Liver (tissue), 8 donors: ENCODE measurements at regions not wholly inside any gene's neighbourhood (a gene's known extent, or its start where the extent isn't known, plus 50 kb on each side); places are given as distances from the start of the nearest gene placed in this dataset.

Experiments used
- DNase-seq: peaks from one replicate; pipeline ENCODE4 v3.0.0-alpha.2; 2017; ENCODE audit warnings: low spot score
- H3K27ac ChIP-seq, 2 donors: one replicate each; pipeline ENCODE4 v1.7.0; 2013; ENCODE audit warnings: inconsistent platforms in 2 of 2, low read length in 2 of 2, control low read depth in 1 of 2, low read depth in 1 of 2, mild to moderate bottlenecking in 1 of 2
- H3K27me3 ChIP-seq, 4 donors: one replicate each; pipeline versions ENCODE4 v1.6.1 to v1.7.0; 2013; ENCODE audit warnings: low read length in 3 of 4, inconsistent platforms in 1 of 4, mild to moderate bottlenecking in 1 of 4, moderate library complexity in 1 of 4; ENCODE audit not compliant: control insufficient read depth in 4 of 4, insufficient read depth in 4 of 4
- H3K36me3 ChIP-seq, 4 donors: one replicate each; pipeline versions ENCODE4 v1.6.1 to v1.7.0; 2013; ENCODE audit warnings: low read length in 3 of 4, mild to moderate bottlenecking in 3 of 4, low read depth in 1 of 4, moderate library complexity in 1 of 4; ENCODE audit not compliant: control insufficient read depth in 4 of 4, insufficient read depth in 3 of 4
- H3K4me1 ChIP-seq, 4 donors: one replicate each; pipeline versions ENCODE4 v1.6.1 to v1.7.0; 2013; ENCODE audit warnings: low read length in 3 of 4, mild to moderate bottlenecking in 3 of 4, moderate library complexity in 1 of 4; ENCODE audit not compliant: control insufficient read depth in 4 of 4, insufficient read depth in 4 of 4
- H3K4me3 ChIP-seq, 3 donors: one replicate each; pipeline versions ENCODE4 v1.6.1 to v1.7.0; 2013; ENCODE audit warnings: low read length in 3 of 3, control low read depth in 1 of 3, low read depth in 1 of 3, mild to moderate bottlenecking in 1 of 3
- H3K9ac ChIP-seq, 2 donors: one replicate each; pipeline ENCODE4 v1.7.0; 2013; ENCODE audit warnings: low read length in 2 of 2, mild to moderate bottlenecking in 2 of 2, moderate library complexity in 2 of 2, control low read depth in 1 of 2, low read depth in 1 of 2
- H3K9me3 ChIP-seq, 4 donors: one replicate each; pipeline versions ENCODE4 v1.6.1 to v1.7.0; 2013; ENCODE audit warnings: low read length in 3 of 4; ENCODE audit not compliant: control insufficient read depth in 4 of 4
- EGR1 ChIP-seq, 2 donors: IDR thresholded peaks; 2 replicates each; pipeline ENCODE4 v1.6.1; 2016 to 2018; ENCODE audit warnings: antibody characterized with exemption in 2 of 2, low read depth in 2 of 2
- FOXA1 ChIP-seq: IDR thresholded peaks from 2 replicates; pipeline ENCODE4 v1.6.1; 2016; ENCODE audit warnings: antibody characterized with exemption
- FOXA2 ChIP-seq: IDR thresholded peaks from 2 replicates; pipeline ENCODE4 v1.6.1; 2016; ENCODE audit warnings: antibody characterized with exemption
- HNF4A ChIP-seq, 2 donors: conservative IDR thresholded peaks; 2 replicates each; pipeline ENCODE4 v1.6.1; 2016; ENCODE audit warnings: antibody characterized with exemption in 2 of 2, mild to moderate bottlenecking in 2 of 2
- HNF4G ChIP-seq: IDR thresholded peaks from 2 replicates; pipeline ENCODE4 v1.6.1; 2016; ENCODE audit warnings: antibody characterized with exemption
- JUND ChIP-seq, 2 donors: IDR thresholded peaks; 2 replicates each; pipeline ENCODE4 v1.6.1; 2016; ENCODE audit warnings: antibody characterized with exemption in 2 of 2
- NR2F2 ChIP-seq: IDR thresholded peaks from 2 replicates; pipeline ENCODE4 v1.6.1; 2016; ENCODE audit warnings: antibody characterized with exemption
- RAD21 ChIP-seq, 2 donors: IDR thresholded peaks; 2 replicates each; pipeline ENCODE4 v1.6.1; 2016; ENCODE audit warnings: antibody characterized with exemption in 2 of 2, mild to moderate bottlenecking in 2 of 2
- RXRA ChIP-seq, 2 donors: IDR thresholded peaks; 2 replicates each; pipeline ENCODE4 v1.6.1; 2017 to 2018; ENCODE audit warnings: antibody characterized with exemption in 2 of 2, mild to moderate bottlenecking in 1 of 2
- SP1 ChIP-seq: IDR thresholded peaks from 2 replicates; pipeline ENCODE4 v1.6.1; 2018; ENCODE audit warnings: antibody characterized with exemption, mild to moderate bottlenecking
- TAF1 ChIP-seq: conservative IDR thresholded peaks from 2 replicates; pipeline ENCODE4 v1.6.1; 2016; ENCODE audit warnings: antibody characterized with exemption, mild to moderate bottlenecking
- WGBS: extraction: QIAGEN DNeasy Blood & Tissue Kit; methylation state at CpG from one replicate; pipeline ENCODE4 v1.1.7; 2013; 5-methylcytosine and 5-hydroxymethylcytosine counted together
- TF ChIP-seq, protein P1 (sequence below): IDR thresholded peaks from 2 replicates; pipeline ENCODE4 v1.6.1; 2016; ENCODE audit warnings: antibody characterized with exemption
- TF ChIP-seq, protein P2 (sequence below): IDR thresholded peaks from 2 replicates; pipeline ENCODE4 v1.6.1; 2016; ENCODE audit warnings: antibody characterized with exemption
- TF ChIP-seq, protein P3 (sequence below): fragments of 150-350 bp; IDR thresholded peaks from 2 replicates; pipeline ENCODE4 v1.5.1; 2017; ENCODE audit warnings: improper control_type of control experiment, low read depth, low read length; ENCODE audit not compliant: missing input control
- TF ChIP-seq, protein P4 (sequence below): IDR thresholded peaks from 2 replicates; pipeline ENCODE4 v1.6.1; 2016; ENCODE audit warnings: antibody characterized with exemption
- TF ChIP-seq, protein P5 (sequence below): IDR thresholded peaks from 2 replicates; pipeline ENCODE4 v1.6.1; 2016; ENCODE audit warnings: antibody characterized with exemption, mild to moderate bottlenecking
- donor health status: healthy.
- donor health status: healthy.
- donor health status: healthy.
- donor health status: healthy.
- donor health status: healthy.

DNA sequence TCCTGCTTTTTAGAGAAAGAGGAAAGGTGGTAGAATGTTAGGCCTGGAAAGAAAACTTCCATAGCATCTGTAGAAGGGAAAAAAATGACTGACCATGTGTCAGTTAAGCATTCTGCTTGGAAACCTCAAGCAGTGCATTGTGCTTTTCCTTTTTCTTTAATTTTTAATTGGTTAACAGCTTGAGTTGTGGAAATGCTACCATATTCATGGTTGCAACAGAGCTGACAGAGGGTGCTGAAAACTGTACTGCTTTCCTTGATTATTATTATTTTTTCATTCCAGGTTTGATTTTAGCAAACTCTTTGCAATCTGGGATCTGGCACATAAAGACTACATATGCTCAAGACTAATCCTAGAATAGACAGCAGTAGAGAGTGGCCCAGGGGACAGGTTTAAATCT lies 404.5 kb downstream of the EPHA4 start:
- H3K27me3 ChIP-seq: no peaks in the 10 kb centered on the region
- DNase-seq: no peak
- H3K9ac ChIP-seq: no peak overlapping the region
- no peaks in the 10 kb centered on the region for H3K36me3 ChIP-seq
- H3K4me3 ChIP-seq: no peak overlapping the region
- no peak overlapping the region for H3K27ac ChIP-seq
- no peaks in the 10 kb centered on the region for H3K4me1 ChIP-seq
- H3K9me3 ChIP-seq: no peaks in the 10 kb centered on the region
- TF ChIP-seq NR2F2: no peak
- TF ChIP-seq TAF1: no peak

DNA sequence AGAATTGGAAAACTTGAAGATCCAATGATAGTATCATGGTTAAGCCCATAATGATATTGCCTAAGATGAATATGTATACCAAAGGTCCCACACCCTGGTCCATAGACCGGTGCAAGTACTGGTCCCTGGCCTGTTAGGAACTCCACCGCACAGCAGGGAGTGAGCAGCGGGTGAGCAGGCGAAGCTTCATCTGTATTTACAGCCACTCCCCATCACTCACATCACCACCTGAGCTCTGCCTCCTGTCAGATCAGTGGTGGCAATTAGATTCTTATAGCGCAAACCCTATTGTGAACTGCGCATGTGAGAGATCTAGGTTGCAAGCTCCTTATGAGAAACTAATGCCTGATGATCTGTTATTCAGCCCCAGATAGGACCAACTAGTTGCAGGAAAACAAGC lies 402.4 kb downstream of the EPHA4 start:
- WGBS: 96% methylated on average over 6 of the region's 6 CpGs
- H3K27me3 ChIP-seq: no peaks in the 10 kb centered on the region
- DNase-seq: no peak
- no peak for TF ChIP-seq TAF1
- TF ChIP-seq, protein P1, sequence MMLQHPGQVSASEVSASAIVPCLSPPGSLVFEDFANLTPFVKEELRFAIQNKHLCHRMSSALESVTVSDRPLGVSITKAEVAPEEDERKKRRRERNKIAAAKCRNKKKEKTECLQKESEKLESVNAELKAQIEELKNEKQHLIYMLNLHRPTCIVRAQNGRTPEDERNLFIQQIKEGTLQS: no peak
- TF ChIP-seq FOXA1: no peak
- TF ChIP-seq RAD21 (IDR thresholded peaks at IDR 0.05): no peak
- no peak for TF ChIP-seq RXRA (IDR thresholded peaks at IDR 0.05)
- TF ChIP-seq, protein P2, sequence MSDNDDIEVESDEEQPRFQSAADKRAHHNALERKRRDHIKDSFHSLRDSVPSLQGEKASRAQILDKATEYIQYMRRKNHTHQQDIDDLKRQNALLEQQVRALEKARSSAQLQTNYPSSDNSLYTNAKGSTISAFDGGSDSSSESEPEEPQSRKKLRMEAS: no peak
- no peak for TF ChIP-seq EGR1 (IDR thresholded peaks at IDR 0.05; ENCODE audit: low read depth in 2 of 2)
- TF ChIP-seq FOXA2: no peak
- TF ChIP-seq HNF4G: no peak
- TF ChIP-seq, protein P3, sequence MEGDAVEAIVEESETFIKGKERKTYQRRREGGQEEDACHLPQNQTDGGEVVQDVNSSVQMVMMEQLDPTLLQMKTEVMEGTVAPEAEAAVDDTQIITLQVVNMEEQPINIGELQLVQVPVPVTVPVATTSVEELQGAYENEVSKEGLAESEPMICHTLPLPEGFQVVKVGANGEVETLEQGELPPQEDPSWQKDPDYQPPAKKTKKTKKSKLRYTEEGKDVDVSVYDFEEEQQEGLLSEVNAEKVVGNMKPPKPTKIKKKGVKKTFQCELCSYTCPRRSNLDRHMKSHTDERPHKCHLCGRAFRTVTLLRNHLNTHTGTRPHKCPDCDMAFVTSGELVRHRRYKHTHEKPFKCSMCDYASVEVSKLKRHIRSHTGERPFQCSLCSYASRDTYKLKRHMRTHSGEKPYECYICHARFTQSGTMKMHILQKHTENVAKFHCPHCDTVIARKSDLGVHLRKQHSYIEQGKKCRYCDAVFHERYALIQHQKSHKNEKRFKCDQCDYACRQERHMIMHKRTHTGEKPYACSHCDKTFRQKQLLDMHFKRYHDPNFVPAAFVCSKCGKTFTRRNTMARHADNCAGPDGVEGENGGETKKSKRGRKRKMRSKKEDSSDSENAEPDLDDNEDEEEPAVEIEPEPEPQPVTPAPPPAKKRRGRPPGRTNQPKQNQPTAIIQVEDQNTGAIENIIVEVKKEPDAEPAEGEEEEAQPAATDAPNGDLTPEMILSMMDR: no peak
- TF ChIP-seq HNF4A (conservative IDR thresholded peaks at IDR 0.05): no peak
- TF ChIP-seq JUND (IDR thresholded peaks at IDR 0.05): no peak
- TF ChIP-seq, protein P4, sequence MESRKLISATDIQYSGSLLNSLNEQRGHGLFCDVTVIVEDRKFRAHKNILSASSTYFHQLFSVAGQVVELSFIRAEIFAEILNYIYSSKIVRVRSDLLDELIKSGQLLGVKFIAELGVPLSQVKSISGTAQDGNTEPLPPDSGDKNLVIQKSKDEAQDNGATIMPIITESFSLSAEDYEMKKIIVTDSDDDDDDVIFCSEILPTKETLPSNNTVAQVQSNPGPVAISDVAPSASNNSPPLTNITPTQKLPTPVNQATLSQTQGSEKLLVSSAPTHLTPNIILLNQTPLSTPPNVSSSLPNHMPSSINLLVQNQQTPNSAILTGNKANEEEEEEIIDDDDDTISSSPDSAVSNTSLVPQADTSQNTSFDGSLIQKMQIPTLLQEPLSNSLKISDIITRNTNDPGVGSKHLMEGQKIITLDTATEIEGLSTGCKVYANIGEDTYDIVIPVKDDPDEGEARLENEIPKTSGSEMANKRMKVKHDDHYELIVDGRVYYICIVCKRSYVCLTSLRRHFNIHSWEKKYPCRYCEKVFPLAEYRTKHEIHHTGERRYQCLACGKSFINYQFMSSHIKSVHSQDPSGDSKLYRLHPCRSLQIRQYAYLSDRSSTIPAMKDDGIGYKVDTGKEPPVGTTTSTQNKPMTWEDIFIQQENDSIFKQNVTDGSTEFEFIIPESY: no peak
- TF ChIP-seq SP1: no peak
- no peak for TF ChIP-seq NR2F2
- no peak overlapping the region for H3K4me3 ChIP-seq
- no peak overlapping the region for H3K9ac ChIP-seq
- H3K4me1 ChIP-seq: no peaks in the 10 kb centered on the region
- no peak overlapping the region for H3K27ac ChIP-seq
- no peaks in the 10 kb centered on the region for H3K9me3 ChIP-seq
- H3K36me3 ChIP-seq: no peaks in the 10 kb centered on the region

DNA sequence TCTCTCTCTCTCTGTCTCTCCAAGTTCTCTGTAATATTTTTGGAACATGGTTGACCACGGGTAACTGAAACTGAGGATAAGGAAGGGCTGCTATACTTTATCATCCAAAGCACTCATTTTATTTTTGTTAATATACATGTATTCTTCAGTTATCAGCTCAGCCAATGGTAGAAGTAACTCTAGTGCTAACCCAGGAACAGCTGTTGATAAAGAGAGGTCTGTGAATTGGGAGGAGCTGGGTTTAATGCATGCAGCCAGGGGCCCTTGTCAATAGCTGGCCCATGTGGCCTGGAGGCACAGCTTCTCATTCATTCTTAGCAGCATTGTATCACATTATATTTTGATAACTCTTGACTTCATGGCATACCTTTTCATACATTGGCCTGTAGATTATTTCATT lies 401.6 kb downstream of the EPHA4 start:
- no peaks in the 10 kb centered on the region for H3K27me3 ChIP-seq
- H3K36me3 ChIP-seq: no peaks in the 10 kb centered on the region
- H3K4me1 ChIP-seq: no peaks in the 10 kb centered on the region
- DNase-seq: no peak
- TF ChIP-seq FOXA1: no peak
- TF ChIP-seq, protein P4: no peak
- TF ChIP-seq, protein P5, sequence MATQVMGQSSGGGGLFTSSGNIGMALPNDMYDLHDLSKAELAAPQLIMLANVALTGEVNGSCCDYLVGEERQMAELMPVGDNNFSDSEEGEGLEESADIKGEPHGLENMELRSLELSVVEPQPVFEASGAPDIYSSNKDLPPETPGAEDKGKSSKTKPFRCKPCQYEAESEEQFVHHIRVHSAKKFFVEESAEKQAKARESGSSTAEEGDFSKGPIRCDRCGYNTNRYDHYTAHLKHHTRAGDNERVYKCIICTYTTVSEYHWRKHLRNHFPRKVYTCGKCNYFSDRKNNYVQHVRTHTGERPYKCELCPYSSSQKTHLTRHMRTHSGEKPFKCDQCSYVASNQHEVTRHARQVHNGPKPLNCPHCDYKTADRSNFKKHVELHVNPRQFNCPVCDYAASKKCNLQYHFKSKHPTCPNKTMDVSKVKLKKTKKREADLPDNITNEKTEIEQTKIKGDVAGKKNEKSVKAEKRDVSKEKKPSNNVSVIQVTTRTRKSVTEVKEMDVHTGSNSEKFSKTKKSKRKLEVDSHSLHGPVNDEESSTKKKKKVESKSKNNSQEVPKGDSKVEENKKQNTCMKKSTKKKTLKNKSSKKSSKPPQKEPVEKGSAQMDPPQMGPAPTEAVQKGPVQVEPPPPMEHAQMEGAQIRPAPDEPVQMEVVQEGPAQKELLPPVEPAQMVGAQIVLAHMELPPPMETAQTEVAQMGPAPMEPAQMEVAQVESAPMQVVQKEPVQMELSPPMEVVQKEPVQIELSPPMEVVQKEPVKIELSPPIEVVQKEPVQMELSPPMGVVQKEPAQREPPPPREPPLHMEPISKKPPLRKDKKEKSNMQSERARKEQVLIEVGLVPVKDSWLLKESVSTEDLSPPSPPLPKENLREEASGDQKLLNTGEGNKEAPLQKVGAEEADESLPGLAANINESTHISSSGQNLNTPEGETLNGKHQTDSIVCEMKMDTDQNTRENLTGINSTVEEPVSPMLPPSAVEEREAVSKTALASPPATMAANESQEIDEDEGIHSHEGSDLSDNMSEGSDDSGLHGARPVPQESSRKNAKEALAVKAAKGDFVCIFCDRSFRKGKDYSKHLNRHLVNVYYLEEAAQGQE: no peak
- no peak overlapping the region for H3K9ac ChIP-seq
- H3K27ac ChIP-seq: no peak overlapping the region
- 68% methylated on average over 1 of the region's 1 CpG for WGBS
- no peak overlapping the region for H3K4me3 ChIP-seq
- H3K9me3 ChIP-seq: no peaks in the 10 kb centered on the region
